NB4 (cell line): ENCODE measurements at regions not wholly inside any gene's neighbourhood (a gene's known extent, or its start where the extent isn't known, plus 50 kb on each side); places are given as distances from the start of the nearest gene placed in this dataset.

Experiments used
- DNase-seq: peaks from one replicate; pipeline ENCODE4 v3.0.0; 2010; ENCODE audit warnings: low read depth
- H3K4me3 ChIP-seq: one replicate; pipeline ENCODE4 v1.5.1; 2011; ENCODE audit warnings: mild to moderate bottlenecking, low read depth, low read length, moderate library complexity
- MAX ChIP-seq: IDR thresholded peaks from 2 replicates; pipeline ENCODE4 v1.6.1; 2011; ENCODE audit warnings: low read depth, low read length
- MYC ChIP-seq: IDR thresholded peaks from 2 replicates; pipeline ENCODE4 v1.6.1; 2011; ENCODE audit warnings: low read depth, low read length
- POLR2A ChIP-seq: IDR thresholded peaks from 2 replicates; pipeline ENCODE4 v1.6.1; 2011; ENCODE audit warnings: mild to moderate bottlenecking; ENCODE audit not compliant: insufficient read length; ENCODE audit errors: extremely low read depth
- TF ChIP-seq, protein P1 (sequence below): IDR thresholded peaks from one replicate; pipeline ENCODE4 v1.5.1; 2012; ENCODE audit warnings: low read depth, low read length

DNA sequence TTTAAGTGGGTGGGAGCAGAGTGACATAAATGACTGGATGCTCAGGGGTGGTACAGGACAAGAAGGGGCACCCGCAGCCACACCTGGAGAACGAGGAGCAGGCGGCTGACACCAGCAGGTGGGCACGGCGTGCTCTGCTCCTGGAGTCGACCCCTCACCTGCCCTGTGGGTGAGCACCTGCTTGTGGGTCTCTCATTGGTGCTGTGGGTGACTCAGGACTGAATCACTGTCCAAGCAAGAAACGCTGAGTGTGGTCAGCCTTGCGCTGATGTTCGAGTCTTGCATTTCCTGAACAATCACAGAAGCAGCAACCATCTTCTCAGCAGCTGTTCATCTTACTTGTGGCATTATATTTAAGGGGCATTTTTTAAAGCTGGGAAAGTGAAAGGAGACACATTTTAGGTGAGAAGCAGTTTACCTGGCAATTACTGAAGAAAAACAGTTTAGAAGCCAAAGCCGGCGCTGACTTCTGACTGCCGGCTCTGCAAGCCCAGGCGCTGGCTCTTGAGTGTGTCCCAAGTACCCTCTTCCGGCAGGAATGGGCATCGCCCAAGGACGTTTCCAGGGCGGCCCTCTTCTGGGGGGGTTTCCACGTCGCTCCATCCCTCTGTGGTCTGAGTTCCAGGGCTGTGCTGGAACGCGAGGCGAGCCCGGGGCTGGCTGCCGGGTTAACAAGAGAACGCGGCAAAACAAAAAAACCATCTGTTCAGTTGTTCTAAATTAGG, 145.2 kb upstream of the PFKP start:
- H3K4me3 ChIP-seq: peak overlapping the region; percentile 17
- TF ChIP-seq, protein P1, sequence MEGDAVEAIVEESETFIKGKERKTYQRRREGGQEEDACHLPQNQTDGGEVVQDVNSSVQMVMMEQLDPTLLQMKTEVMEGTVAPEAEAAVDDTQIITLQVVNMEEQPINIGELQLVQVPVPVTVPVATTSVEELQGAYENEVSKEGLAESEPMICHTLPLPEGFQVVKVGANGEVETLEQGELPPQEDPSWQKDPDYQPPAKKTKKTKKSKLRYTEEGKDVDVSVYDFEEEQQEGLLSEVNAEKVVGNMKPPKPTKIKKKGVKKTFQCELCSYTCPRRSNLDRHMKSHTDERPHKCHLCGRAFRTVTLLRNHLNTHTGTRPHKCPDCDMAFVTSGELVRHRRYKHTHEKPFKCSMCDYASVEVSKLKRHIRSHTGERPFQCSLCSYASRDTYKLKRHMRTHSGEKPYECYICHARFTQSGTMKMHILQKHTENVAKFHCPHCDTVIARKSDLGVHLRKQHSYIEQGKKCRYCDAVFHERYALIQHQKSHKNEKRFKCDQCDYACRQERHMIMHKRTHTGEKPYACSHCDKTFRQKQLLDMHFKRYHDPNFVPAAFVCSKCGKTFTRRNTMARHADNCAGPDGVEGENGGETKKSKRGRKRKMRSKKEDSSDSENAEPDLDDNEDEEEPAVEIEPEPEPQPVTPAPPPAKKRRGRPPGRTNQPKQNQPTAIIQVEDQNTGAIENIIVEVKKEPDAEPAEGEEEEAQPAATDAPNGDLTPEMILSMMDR: no peak
- TF ChIP-seq MYC: no peak
- TF ChIP-seq POLR2A: no peak
- no peak for TF ChIP-seq MAX
- peak; percentile 55 for DNase-seq

GRCh38 chr10:2920637-2921036, 146.7 kb upstream of the PFKP start:
- TF ChIP-seq, protein P1: no peak
- TF ChIP-seq POLR2A (no peak), MAX (no peak), MYC (no peak)
- H3K4me3 ChIP-seq: no peak overlapping the region
- no peak for DNase-seq

DNA sequence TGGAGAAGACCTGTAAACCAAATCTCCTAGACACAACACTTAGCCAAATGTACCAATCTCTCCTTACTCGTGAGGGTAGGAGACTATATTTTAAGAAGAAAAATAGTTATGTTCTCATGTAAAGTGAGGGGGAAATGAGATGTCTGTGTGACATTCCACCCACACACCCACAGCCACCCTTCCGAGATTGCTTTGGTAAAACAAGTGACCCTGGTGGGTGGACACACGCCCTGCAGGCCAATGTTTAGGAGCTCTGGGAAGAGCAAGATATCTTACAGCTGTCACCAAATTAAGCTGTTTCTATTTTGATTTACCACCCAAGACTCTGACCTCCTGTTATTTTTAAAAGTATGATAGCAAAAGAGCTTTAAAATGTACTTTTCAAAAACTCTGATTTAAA, 147.2 kb upstream of the PFKP start:
- no peak overlapping the region for H3K4me3 ChIP-seq
- DNase-seq: no peak
- TF ChIP-seq POLR2A (no peak), MAX (no peak), MYC (no peak)
- TF ChIP-seq, protein P1: no peak

- DNase-seq: no peak
- TF ChIP-seq, protein P1: no peak
- H3K4me3 ChIP-seq: no peak overlapping the region
Measured at GRCh38 chr10:2919016-2919415, 148.3 kb upstream of the PFKP start.

GRCh38 chr10:2918489-2918888, 148.9 kb upstream of the PFKP start:
- DNase-seq: no peak
- no peak for TF ChIP-seq POLR2A
- TF ChIP-seq, protein P1: no peak
- TF ChIP-seq MAX: no peak
- no peak for TF ChIP-seq MYC
- H3K4me3 ChIP-seq: no peak overlapping the region

DNA sequence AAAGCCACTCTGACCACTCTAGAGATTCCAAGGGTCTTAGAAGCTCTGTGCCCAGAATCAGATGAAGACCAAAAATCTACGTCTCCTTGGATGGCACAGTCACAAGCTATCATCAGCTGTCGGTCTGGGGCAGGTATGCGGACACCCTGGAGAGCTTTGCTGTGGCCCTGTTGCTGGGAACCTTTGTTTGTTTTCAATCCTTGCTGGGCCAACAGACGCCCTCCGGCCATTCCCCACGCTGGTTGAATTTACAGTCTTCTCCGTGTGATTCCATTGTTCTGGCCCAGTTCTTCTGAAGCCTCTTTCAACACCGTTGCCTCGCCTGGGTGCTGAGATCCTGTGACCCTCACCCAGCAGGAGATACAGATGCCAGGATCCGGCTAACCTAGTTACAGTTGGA, 149.4 kb upstream of the PFKP start:
- DNase-seq: no peak
- TF ChIP-seq MYC (no peak), MAX (no peak), POLR2A (no peak)
- TF ChIP-seq, protein P1: no peak
- H3K4me3 ChIP-seq: no peak overlapping the region
